HepG2 (cell line): ENCODE measurements at regions not wholly inside any gene's neighbourhood (a gene's known extent, or its start where the extent isn't known, plus 50 kb on each side); places are given as distances from the start of the nearest gene placed in this dataset.

Experiments used
- ATAC-seq: fragments of 200-7000 bp; cut with Tn5 transposase; 3 replicates; pipeline ENCODE4 v1.9.1; 2020; ENCODE audit warnings: mild to moderate bottlenecking, moderate library complexity
- BruUV-seq: library from RNA; stranded (reverse); fragments of 400-500 nt; replicated peaks from 2 replicates; lab custom pipeline; 2021; lab: Mats Ljungman, UMichigan
- CTCF ChIA-PET: fragments of 300-600 bp; formaldehyde crosslinking; extraction: SDS; loops from one replicate; lab custom pipeline; 2021; ENCODE audit warnings: low total read pairs, inconsistent platforms, low intra/inter-chr PET ratio; lab: Yijun Ruan, JAX
- POLR2A ChIA-PET: fragments of 350-600 bp; sonication (Branson Sonifier 250); formaldehyde crosslinking; loops from one replicate; lab custom pipeline; 2020; ENCODE audit warnings: antibody characterized with exemption, inconsistent platforms; lab: Yijun Ruan, JAX
- DNase-seq: peaks from one replicate; pipeline ENCODE4 v3.0.0-alpha.2; 2015; ENCODE audit warnings: low spot score
- FAIRE-seq: peaks from 3 replicates; lab custom pipeline; 2011; peaks lifted over from hg19 to GRCh38; lab: Jason Lieb, UNC
- H2AFZ ChIP-seq: one replicate; pipeline ENCODE4 v1.6.1; 2011; ENCODE audit warnings: low read length, inconsistent platforms
- H3K27ac ChIP-seq: fragments of 300-600 bp; 3 replicates; pipeline ENCODE4 v1.8.0; 2011; ENCODE audit warnings: mixed run types, mild to moderate bottlenecking, mixed read lengths, low read length, inconsistent platforms; ENCODE audit not compliant: insufficient read depth; ENCODE audit errors: extremely low read length
- H3K27me3 ChIP-seq, 2 experiments: fragments of 200-600 bp in 1 of 2; 2 replicates in 1 of 2; 3 replicates in 1 of 2; pipeline versions ENCODE4 v1.6.0 to v1.8.0; 2011; ENCODE audit warnings: low read length in 2 of 2, mild to moderate bottlenecking in 2 of 2, moderate library complexity in 2 of 2, inconsistent platforms in 1 of 2; ENCODE audit not compliant: insufficient read depth in 2 of 2, control insufficient read depth in 1 of 2
- H3K36me3 ChIP-seq, 2 experiments: fragments of 200-600 bp in 1 of 2; replicated peaks in 1 of 2; 2 replicates in 1 of 2; 3 replicates in 1 of 2; pipeline versions ENCODE4 v1.5.1 to v1.8.0; 2011; ENCODE audit warnings: low read length in 2 of 2, inconsistent platforms in 1 of 2; ENCODE audit not compliant: insufficient read depth in 2 of 2, control insufficient read depth in 1 of 2
- H3K4me1 ChIP-seq: 2 replicates; pipeline ENCODE4 v1.5.1; 2012; ENCODE audit warnings: low read length, inconsistent platforms; ENCODE audit not compliant: insufficient read depth
- H3K4me2 ChIP-seq: 2 replicates; pipeline ENCODE4 v1.6.0; 2011; ENCODE audit warnings: low read depth, low read length, inconsistent platforms
- H3K4me3 ChIP-seq, 3 experiments: fragments of 200-600 bp in 1 of 3; sonication (generic), shearing (Covaris generic) in 1 of 3; replicated peaks in 1 of 3; 2 replicates each; pipeline ENCODE4 v1.5.1; 2011 to 2016; ENCODE audit warnings: low read length in 3 of 3, inconsistent platforms in 2 of 3, low read depth in 2 of 3, mild to moderate bottlenecking in 2 of 3, control low read depth in 1 of 3, mixed read lengths in 1 of 3; ENCODE audit not compliant: insufficient read depth in 1 of 3
- H3K79me2 ChIP-seq: one replicate; pipeline ENCODE4 v1.6.1; 2011; ENCODE audit warnings: low read length, inconsistent platforms; ENCODE audit not compliant: insufficient read depth
- H3K9ac ChIP-seq: 2 replicates; pipeline ENCODE4 v1.6.0; 2011; ENCODE audit warnings: mild to moderate bottlenecking, low read depth, low read length, inconsistent platforms; ENCODE audit not compliant: insufficient read depth
- H3K9me3 ChIP-seq: 2 replicates; pipeline ENCODE4 v1.5.1; 2012; ENCODE audit warnings: mild to moderate bottlenecking, low read length
- H4K20me1 ChIP-seq: 2 replicates; pipeline ENCODE4 v1.6.0; 2011; ENCODE audit warnings: inconsistent platforms, mild to moderate bottlenecking, low read length, moderate library complexity; ENCODE audit not compliant: insufficient read depth
- CSRNP2 ChIP-seq: sonication (generic); formaldehyde crosslinking; conservative IDR thresholded peaks from 2 replicates; pipeline ENCODE4 v1.8.0; 2022; ENCODE audit warnings: low read depth, missing genetic modification reagents
- E2F5 ChIP-seq: sonication (generic); formaldehyde crosslinking; conservative IDR thresholded peaks from 2 replicates; pipeline ENCODE4 v1.4.0; 2020; ENCODE audit warnings: missing genetic modification reagents
- GATAD1 ChIP-seq: IDR thresholded peaks from 2 replicates; pipeline ENCODE4 v1.6.1; 2016; ENCODE audit warnings: missing genetic modification reagents, missing compliant biosample characterization
- HNF1A ChIP-seq, 2 experiments: sonication (generic) in 1 of 2; formaldehyde crosslinking in 1 of 2; IDR thresholded peaks; 2 replicates each; pipeline versions ENCODE4 v1.4.0 to v1.6.1; 2016 to 2020; ENCODE audit warnings: borderline replicate concordance in 1 of 2, low read depth in 1 of 2, mild to moderate bottlenecking in 1 of 2, missing genetic modification reagents in 1 of 2
- MXD3 ChIP-seq: IDR thresholded peaks from 2 replicates; pipeline ENCODE4 v1.6.1; 2016; ENCODE audit warnings: mild to moderate bottlenecking, missing biosample characterization, missing genetic modification reagents
- RORA ChIP-seq: sonication (generic); formaldehyde crosslinking; IDR thresholded peaks from 2 replicates; pipeline ENCODE4 v1.5.0; 2020; ENCODE audit warnings: mild to moderate bottlenecking, missing genetic modification reagents, moderate library complexity
- SETDB1 ChIP-seq: sonication (generic); formaldehyde crosslinking; IDR thresholded peaks from 2 replicates; pipeline ENCODE4 v1.5.1; 2020; ENCODE audit warnings: missing genetic modification reagents, mild to moderate bottlenecking, borderline replicate concordance
- THAP11 ChIP-seq: IDR thresholded peaks from 2 replicates; pipeline ENCODE4 v1.6.1; 2016; ENCODE audit warnings: missing biosample characterization, missing genetic modification reagents
- ZBTB3 ChIP-seq: sonication (generic); formaldehyde crosslinking; IDR thresholded peaks from 2 replicates; pipeline ENCODE4 v1.4.0; 2020; ENCODE audit warnings: low read depth, mild to moderate bottlenecking, moderate library complexity, missing genetic modification reagents, borderline replicate concordance
- ZNF766 ChIP-seq: sonication (generic); formaldehyde crosslinking; IDR thresholded peaks from 2 replicates; pipeline ENCODE4 v1.5.0; 2020; ENCODE audit warnings: missing genetic modification reagents, borderline replicate concordance
- ZNF780A ChIP-seq: sonication (generic); formaldehyde crosslinking; IDR thresholded peaks from 2 replicates; pipeline ENCODE4 v1.8.0; 2022; ENCODE audit warnings: mild to moderate bottlenecking, missing genetic modification reagents, moderate library complexity
- WGBS: methylation state at CpG from one replicate; pipeline ENCODE4 v1.1.6; 2017; ENCODE audit warnings: low lambda C conversion rate; 5-methylcytosine and 5-hydroxymethylcytosine counted together
- in situ Hi-C: cut with HindIII; loops from 2 replicates; pipeline ENCODE4 v1.10.0; 2017; ENCODE audit warnings: low pct_unique_long_range_greater_than_20kb; ENCODE audit not compliant: extremely low pct_ligation_motif_present
- intact Hi-C: fragments of 100-400 bp; cut with micrococcal nuclease; formaldehyde crosslinking; loops from one replicate; pipeline ENCODE4 v1.10.0; 2022; ENCODE audit not compliant: unreplicated experiment
- TF ChIP-seq, protein P1 (sequence below): sonication (generic); formaldehyde crosslinking; IDR thresholded peaks from 2 replicates; pipeline ENCODE4 v1.5.0; 2020; ENCODE audit warnings: mild to moderate bottlenecking, missing genetic modification reagents

DNA sequence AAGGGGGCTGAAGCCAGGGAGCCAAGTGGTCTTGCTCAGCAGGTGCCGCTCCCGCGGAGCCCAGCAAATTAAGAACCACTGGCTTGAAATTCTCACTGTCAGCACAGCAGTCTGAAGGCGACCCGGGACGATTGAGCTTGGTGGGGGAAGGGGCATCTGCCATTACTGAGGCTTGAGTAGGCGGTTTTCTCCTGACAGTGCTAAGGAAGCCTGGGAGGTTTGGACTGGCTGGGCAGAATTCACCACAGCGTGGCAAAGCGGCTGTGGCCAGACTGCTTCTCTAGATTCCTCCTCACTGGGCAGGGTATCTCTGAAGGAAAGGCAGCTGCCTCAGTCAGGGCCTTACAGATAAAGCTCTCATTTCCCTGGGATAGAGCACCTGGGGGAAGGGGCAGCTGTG lies 57.0 kb upstream of the GPR149 start:
- DNase-seq (no peak), ATAC-seq (no peak), FAIRE-seq (no peak)
- intact Hi-C loops (no loop called here), in situ Hi-C loops (no loop called here)
- no peak overlapping the region for H3K4me2 ChIP-seq
- 40% methylated on average over 9 of the region's 9 CpGs for WGBS
- H3K79me2 ChIP-seq = no peaks in the 10 kb centered on the region
- ChIA-PET CTCF (no interaction called here), POLR2A (no interaction called here)
- no peak overlapping the region for H2AFZ ChIP-seq
- H3K27me3 ChIP-seq = no peaks in the 10 kb centered on the region
- no peak overlapping the region for H3K27ac ChIP-seq
- no peaks in the 10 kb centered on the region for H3K9me3 ChIP-seq
- H4K20me1 ChIP-seq = no peaks in the 10 kb centered on the region
- TF ChIP-seq THAP11 (no peak), CSRNP2 (CRISPR knock-in tag) (no peak), HNF1A (IDR thresholded peaks at IDR 0.05; ENCODE audit: low read depth) (no peak), HNF1A (CRISPR knock-in tag; IDR thresholded peaks at IDR 0.05; ENCODE audit: borderline replicate concordance) (no peak), ZBTB3 (CRISPR knock-in tag) (no peak), ZNF780A (CRISPR knock-in tag) (no peak), RORA (CRISPR knock-in tag) (no peak), ZNF766 (CRISPR knock-in tag) (no peak), SETDB1 (CRISPR knock-in tag) (no peak), GATAD1 (no peak), E2F5 (CRISPR knock-in tag) (no peak), MXD3 (CRISPR knock-in tag) (no peak)
- TF ChIP-seq, protein P1, sequence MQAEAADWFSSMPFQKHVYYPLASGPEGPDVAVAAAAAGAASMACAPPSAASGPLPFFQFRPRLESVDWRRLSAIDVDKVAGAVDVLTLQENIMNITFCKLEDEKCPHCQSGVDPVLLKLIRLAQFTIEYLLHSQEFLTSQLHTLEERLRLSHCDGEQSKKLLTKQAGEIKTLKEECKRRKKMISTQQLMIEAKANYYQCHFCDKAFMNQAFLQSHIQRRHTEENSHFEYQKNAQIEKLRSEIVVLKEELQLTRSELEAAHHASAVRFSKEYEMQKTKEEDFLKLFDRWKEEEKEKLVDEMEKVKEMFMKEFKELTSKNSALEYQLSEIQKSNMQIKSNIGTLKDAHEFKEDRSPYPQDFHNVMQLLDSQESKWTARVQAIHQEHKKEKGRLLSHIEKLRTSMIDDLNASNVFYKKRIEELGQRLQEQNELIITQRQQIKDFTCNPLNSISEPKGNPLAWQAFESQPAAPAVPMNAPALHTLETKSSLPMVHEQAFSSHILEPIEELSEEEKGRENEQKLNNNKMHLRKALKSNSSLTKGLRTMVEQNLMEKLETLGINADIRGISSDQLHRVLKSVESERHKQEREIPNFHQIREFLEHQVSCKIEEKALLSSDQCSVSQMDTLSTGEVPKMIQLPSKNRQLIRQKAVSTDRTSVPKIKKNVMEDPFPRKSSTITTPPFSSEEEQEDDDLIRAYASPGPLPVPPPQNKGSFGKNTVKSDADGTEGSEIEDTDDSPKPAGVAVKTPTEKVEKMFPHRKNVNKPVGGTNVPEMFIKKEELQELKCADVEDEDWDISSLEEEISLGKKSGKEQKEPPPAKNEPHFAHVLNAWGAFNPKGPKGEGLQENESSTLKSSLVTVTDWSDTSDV (CRISPR knock-in tag) = no peak
- H3K4me3 ChIP-seq = no peak overlapping the region
- BruUV-seq = no TSS peak
- H3K9ac ChIP-seq = no peak overlapping the region
- no peaks in the 10 kb centered on the region for H3K36me3 ChIP-seq
- no peaks in the 10 kb centered on the region for H3K4me1 ChIP-seq
